ENCODE measurements at regions not wholly inside any gene's neighbourhood (a gene's known extent, or its start where the extent isn't known, plus 50 kb on each side); places are given as distances from the start of the nearest gene placed in this dataset.

DNA sequence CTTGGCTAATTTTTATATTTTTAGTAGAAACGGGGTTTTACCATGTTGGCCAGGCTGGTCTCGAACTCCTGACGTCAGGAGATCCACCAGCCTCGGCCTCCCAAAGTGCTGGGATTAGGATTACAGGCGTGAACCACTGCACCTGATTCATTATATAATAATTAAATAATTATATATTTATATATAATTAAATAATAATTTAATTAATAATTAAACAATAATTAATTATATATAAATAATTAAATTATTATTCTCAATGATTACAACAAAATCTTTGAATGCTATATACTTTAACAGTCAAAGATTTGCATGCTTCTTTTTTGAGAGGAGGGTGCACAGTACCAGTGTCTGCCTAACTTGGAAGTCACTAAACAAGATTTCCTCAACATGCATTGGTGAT lies 872.3 kb downstream of the EFNB2 start:
- Histone ChIP-seq H3K27me3 (replicated peaks in 1 of 4; ENCODE audit: control insufficient read depth in 3 of 4, extremely low read depth in 1 of 4, insufficient read depth in 3 of 4, low read length in 3 of 4) (no peaks in the 10 kb centered on the region), H3K18ac (ENCODE audit: extremely low read depth, low read length) (no peak overlapping the region), H3K23ac (ENCODE audit: insufficient read length) (no peak overlapping the region), H3K14ac (ENCODE audit: insufficient read length) (no peak overlapping the region), H3K4me3 (ENCODE audit: extremely low read depth in 1 of 4, insufficient read depth in 2 of 4, low read depth in 3 of 4, low read length in 4 of 4) (no peak overlapping the region), H3K79me2 (ENCODE audit: control insufficient read depth in 1 of 2, insufficient read depth in 2 of 2, low read length in 2 of 2) (no peaks in the 10 kb centered on the region), H3K27ac (ENCODE audit: low read depth, low read length) (no peak overlapping the region), H2BK12ac (ENCODE audit: low read depth, low read length) (no peak overlapping the region), H3K36me3 (ENCODE audit: control insufficient read depth in 2 of 4, insufficient read depth in 4 of 4, low read length in 3 of 4) (no peaks in the 10 kb centered on the region), H4K5ac (ENCODE audit: insufficient read length, low read depth, low read length) (no peak overlapping the region), H4K20me1 (replicated peaks in 1 of 2; ENCODE audit: control insufficient read depth in 1 of 2, insufficient read depth in 2 of 2, low read length in 2 of 2) (no peaks in the 10 kb centered on the region), H3K9ac (replicated peaks in 1 of 4; ENCODE audit: extremely low read depth in 1 of 4, low read depth in 3 of 4, low read length in 3 of 4) (no peak overlapping the region), H2AFZ (ENCODE audit: low read length) (no peak overlapping the region), H3K79me1 (ENCODE audit: low read depth, low read length) (no peaks in the 10 kb centered on the region), H3K23me2 (ENCODE audit: low read depth, low read length) (no peaks in the 10 kb centered on the region), H3K4me2 (ENCODE audit: insufficient read depth in 1 of 2, low read depth in 2 of 2, low read length in 2 of 2) (no peak overlapping the region), H2BK5ac (ENCODE audit: low read depth, low read length) (no peak overlapping the region), H3K9me3 (ENCODE audit: insufficient read depth in 2 of 2, low read depth in 1 of 2, low read length in 1 of 2) (no peaks in the 10 kb centered on the region), H2BK15ac (ENCODE audit: low read length) (no peak overlapping the region), H3K4me1 (replicated peaks in 1 of 4; ENCODE audit: control insufficient read depth in 3 of 4, insufficient read depth in 4 of 4, low read length in 3 of 4) (no peaks in the 10 kb centered on the region), H3K4ac (replicated peaks; ENCODE audit: insufficient read length, low read depth, low read length) (no peak overlapping the region), H2AK5ac (ENCODE audit: low read depth, low read length) (no peak overlapping the region), H4K8ac (ENCODE audit: extremely low read depth, insufficient read depth, low read length) (no peak overlapping the region), H4K91ac (replicated peaks; ENCODE audit: insufficient read length, low read length) (no peak overlapping the region), H2BK20ac (ENCODE audit: low read length) (no peak overlapping the region), H2BK120ac (replicated peaks; ENCODE audit: low read depth, low read length) (no peak overlapping the region), H3K56ac (replicated peaks; ENCODE audit: insufficient read length, low read depth, low read length) (no peak overlapping the region)
- ChIA-PET CTCF (ENCODE audit: partially characterized antibody) (no interaction called here), POLR2A (ENCODE audit: partially characterized antibody) (no interaction called here)
- DNase-seq (ENCODE audit: low read depth in 1 of 2, low spot score in 2 of 2) (no peak), FAIRE-seq (no peak)
- 91% methylated on average over 5 of the region's 5 CpGs; no CpG with 5 or more reads in 1 of the 2 experiments for WGBS, 2 experiments (ENCODE audit: extremely low coverage in 1 of 2, insufficient coverage in 1 of 2, insufficient read length in 1 of 2, insufficient replicate concordance in 2 of 2, low coverage in 1 of 2, low lambda C conversion rate in 2 of 2, missing lambda C conversion rate in 1 of 2)
- TF ChIP-seq, protein P1, sequence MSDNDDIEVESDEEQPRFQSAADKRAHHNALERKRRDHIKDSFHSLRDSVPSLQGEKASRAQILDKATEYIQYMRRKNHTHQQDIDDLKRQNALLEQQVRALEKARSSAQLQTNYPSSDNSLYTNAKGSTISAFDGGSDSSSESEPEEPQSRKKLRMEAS (IDR thresholded peaks at IDR 0.05) = no peak
- TF ChIP-seq FOSL1 (IDR thresholded peaks at IDR 0.05; ENCODE audit: insufficient read depth, low read depth, low read length) (no peak), ZNF274 (IDR thresholded peaks at IDR 0.05; ENCODE audit: borderline replicate concordance, extremely low read depth, low read length) (no peak), PHF8 (conservative IDR thresholded peaks at IDR 0.05; ENCODE audit: low read depth, low read length) (no peak), EP300 (IDR thresholded peaks at IDR 0.05; ENCODE audit: borderline replicate concordance in 1 of 2, low read depth in 2 of 2, low read length in 2 of 2) (no peak), BRCA1 (IDR thresholded peaks at IDR 0.05; ENCODE audit: low read depth, low read length) (no peak), SUZ12 (IDR thresholded peaks at IDR 0.05; ENCODE audit: low read length) (no peak), GABPA (IDR thresholded peaks at IDR 0.05; ENCODE audit: borderline replicate concordance, insufficient read depth, low read length) (no peak)
- TF ChIP-seq, protein P2, sequence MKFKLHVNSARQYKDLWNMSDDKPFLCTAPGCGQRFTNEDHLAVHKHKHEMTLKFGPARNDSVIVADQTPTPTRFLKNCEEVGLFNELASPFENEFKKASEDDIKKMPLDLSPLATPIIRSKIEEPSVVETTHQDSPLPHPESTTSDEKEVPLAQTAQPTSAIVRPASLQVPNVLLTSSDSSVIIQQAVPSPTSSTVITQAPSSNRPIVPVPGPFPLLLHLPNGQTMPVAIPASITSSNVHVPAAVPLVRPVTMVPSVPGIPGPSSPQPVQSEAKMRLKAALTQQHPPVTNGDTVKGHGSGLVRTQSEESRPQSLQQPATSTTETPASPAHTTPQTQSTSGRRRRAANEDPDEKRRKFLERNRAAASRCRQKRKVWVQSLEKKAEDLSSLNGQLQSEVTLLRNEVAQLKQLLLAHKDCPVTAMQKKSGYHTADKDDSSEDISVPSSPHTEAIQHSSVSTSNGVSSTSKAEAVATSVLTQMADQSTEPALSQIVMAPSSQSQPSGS (IDR thresholded peaks at IDR 0.05; ENCODE audit: low read length) = no peak
- TF ChIP-seq, protein P3, sequence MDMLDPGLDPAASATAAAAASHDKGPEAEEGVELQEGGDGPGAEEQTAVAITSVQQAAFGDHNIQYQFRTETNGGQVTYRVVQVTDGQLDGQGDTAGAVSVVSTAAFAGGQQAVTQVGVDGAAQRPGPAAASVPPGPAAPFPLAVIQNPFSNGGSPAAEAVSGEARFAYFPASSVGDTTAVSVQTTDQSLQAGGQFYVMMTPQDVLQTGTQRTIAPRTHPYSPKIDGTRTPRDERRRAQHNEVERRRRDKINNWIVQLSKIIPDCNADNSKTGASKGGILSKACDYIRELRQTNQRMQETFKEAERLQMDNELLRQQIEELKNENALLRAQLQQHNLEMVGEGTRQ (IDR thresholded peaks at IDR 0.05; ENCODE audit: low read length) = no peak
- TF ChIP-seq, protein P4, sequence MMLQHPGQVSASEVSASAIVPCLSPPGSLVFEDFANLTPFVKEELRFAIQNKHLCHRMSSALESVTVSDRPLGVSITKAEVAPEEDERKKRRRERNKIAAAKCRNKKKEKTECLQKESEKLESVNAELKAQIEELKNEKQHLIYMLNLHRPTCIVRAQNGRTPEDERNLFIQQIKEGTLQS (IDR thresholded peaks at IDR 0.05; ENCODE audit: insufficient read depth, low read depth, low read length) = no peak
